GM21529 (cell line): ENCODE measurements at regions not wholly inside any gene's neighbourhood (a gene's known extent, or its start where the extent isn't known, plus 50 kb on each side); places are given as distances from the start of the nearest gene placed in this dataset.
A peak's percentile ranks its signal among the peaks of the same experiment; 100 is the strongest.

Experiments used
- ATAC-seq: cut with Tn5 transposase; IDR thresholded peaks from one replicate; pipeline ENCODE4 v1.9.1; 2021; ENCODE audit not compliant: unreplicated experiment

GRCh38 chr12:65546528-65546927, 268.0 kb downstream of the MSRB3 start:
- no peak for ATAC-seq

GRCh38 chr12:65556676-65557437, 267.4 kb upstream of the HMGA2 start:
- ATAC-seq: peak; percentile 100

DNA sequence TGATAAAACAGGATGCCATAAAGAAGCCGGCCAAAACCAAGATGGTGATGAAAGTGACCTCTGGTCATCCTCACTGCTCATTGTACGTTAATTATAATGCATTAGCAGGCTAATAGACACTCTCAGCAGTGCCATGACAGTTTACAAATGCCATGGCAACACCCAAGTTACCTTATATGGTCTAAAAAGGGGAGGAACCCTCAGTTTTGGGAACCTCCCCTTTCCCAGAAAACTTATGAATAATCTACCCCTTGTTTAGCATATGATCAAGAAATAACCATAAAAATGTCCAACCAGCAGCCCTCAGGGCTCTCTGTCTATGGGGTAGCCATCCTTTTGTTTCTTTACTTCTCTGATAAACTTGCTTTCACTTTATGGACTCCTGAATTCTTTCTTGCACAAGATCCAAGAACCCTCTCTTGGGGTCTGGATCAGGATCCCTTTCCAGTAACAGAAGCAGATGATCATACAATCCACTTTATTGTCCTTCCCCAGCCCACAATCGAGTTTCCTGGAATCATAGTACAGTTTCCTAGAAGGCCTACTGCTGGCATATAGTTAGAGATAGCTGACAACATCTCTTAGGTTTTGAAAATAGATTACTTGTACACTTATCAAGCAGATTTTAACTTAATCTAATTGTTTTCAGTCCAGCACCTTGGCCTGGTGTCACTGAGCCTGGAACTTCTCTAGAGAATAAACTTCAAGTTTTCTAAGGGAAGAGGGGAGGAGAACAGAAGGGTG, 266.7 kb upstream of the HMGA2 start:
- no peak for ATAC-seq

- ATAC-seq: no peak
These were observed 264.0 kb upstream of the HMGA2 start for GRCh38 chr12:65560286-65560685.

DNA sequence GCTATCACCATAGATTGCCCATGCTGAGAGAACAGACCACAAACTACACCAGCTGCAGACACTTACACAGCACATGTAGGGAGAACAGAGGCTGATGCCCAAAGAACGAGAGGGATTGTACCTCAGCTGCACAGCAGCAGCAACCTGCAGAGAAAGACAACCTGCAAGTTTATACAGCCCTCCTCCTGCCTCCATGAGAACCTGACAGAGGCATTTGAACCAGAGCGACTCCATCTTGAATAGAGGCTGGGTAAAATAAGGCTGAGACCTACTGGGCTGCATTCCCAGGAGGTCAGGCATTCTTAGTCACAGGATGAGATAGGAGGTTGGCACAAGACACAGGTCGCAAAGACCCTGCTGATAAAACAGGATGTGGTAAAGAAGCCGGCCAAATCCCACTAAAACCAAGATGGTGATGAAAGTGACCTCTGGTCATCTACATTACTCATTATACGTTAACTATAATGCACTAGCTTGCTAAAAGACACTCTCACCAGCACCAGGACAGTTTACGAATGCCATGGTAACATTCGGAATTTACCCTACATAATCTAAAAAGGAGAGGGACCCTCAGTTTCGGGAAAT, 262.4 kb upstream of the HMGA2 start:
- ATAC-seq: no peak

DNA sequence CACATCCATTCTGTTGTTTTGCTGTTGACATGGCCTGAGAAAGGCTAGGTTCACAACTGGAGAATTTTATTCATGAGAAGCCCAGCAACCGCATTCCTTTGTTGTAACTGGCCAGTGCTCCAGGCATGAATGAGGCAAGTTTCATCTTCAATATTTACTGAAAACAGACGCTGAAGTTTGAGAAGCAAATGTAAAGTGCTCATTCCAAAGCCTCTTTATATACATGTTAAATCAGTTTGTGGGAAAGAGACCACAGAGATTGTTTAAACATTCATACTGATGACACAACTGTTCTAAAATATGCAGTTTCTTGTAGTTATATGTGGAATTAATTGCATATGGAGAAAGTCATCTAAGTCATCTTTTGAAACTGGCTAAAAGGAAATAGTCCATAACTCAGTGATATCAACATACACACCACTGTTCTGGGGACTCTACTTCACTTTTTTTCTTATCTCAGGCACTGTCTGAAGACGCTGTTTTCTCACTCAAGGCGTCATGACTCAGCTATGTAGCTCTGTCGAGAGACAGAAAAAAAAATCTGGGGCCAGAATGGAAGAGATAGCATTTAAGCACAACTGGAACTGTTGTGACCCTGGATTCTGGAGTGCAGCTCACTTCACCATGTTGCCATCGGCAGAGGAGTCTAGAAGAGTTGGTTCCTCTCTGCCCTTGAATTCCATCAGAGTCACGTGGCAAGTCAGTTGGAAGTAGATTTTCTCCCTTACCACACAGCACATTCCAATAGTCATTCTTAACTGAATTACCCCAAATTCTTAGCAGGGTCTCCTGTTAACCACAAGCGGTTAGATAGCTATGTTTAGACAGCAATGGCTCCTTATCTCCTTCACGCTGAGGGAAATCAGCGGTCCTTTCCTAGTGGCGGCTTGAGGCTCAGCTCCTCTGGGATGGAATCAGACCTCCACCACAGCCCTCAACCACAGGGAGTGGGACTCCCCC, 258.4 kb upstream of the HMGA2 start:
- ATAC-seq: no peak

GRCh38 chr12:65566751-65567150, 257.5 kb upstream of the HMGA2 start:
- ATAC-seq: no peak

DNA sequence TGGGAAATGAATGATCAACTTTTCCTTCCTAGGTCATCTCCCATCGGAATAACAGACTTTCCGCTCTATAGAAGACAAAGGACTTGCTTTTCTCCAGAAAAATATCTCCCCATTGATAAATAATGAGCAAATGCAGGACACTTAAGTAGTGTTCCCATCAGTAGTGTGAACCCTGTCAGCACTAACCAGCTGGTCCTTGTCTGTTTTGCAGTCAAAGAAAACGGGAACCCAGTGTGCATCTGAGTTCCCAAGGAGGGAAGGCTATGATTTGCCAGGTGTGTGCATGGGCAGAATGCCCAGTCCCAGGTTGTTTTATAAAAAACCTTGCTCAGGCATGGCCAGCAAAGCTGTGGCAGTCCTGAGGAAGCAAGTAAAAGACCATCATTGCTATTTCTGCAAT, 256.5 kb upstream of the HMGA2 start:
- ATAC-seq: no peak

GRCh38 chr12:65568517-65568916, 255.8 kb upstream of the HMGA2 start:
- ATAC-seq: no peak

DNA sequence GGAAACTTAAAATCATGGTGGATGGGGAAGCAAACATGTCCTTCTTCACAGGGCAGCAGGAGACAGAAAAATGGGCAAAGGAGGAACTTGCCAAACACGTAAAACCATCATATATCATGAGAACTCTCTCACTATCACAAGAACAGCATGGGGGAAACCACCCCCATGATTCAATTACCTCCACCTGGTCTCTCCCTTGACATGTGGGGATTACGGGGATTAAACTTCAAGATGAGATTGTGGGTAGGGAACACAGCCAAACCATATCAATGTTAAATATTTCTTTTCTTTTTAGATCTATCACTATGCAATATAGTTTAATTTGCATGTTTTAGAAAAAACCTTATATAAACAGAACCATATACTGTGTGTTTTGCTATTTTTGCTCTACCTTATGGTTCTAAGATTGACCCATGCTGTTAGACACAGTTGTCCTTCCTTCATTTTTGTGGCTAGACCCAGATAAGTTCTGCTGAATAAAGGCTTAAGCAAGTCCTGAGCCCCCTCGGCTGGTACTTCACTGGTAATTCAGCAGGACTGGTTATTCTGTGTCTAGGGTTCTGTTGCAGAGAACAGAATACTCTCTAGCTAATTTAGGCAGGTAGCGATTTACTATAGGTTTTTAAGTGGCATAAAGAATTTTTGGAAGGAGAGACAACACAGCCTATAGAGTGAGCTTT, 253.7 kb upstream of the HMGA2 start:
- no peak for ATAC-seq

GRCh38 chr12:65574867-65575266, 249.4 kb upstream of the HMGA2 start:
- ATAC-seq: no peak

- no peak for ATAC-seq
These were observed 240.3 kb upstream of the HMGA2 start for GRCh38 chr12:65584016-65584415.

DNA sequence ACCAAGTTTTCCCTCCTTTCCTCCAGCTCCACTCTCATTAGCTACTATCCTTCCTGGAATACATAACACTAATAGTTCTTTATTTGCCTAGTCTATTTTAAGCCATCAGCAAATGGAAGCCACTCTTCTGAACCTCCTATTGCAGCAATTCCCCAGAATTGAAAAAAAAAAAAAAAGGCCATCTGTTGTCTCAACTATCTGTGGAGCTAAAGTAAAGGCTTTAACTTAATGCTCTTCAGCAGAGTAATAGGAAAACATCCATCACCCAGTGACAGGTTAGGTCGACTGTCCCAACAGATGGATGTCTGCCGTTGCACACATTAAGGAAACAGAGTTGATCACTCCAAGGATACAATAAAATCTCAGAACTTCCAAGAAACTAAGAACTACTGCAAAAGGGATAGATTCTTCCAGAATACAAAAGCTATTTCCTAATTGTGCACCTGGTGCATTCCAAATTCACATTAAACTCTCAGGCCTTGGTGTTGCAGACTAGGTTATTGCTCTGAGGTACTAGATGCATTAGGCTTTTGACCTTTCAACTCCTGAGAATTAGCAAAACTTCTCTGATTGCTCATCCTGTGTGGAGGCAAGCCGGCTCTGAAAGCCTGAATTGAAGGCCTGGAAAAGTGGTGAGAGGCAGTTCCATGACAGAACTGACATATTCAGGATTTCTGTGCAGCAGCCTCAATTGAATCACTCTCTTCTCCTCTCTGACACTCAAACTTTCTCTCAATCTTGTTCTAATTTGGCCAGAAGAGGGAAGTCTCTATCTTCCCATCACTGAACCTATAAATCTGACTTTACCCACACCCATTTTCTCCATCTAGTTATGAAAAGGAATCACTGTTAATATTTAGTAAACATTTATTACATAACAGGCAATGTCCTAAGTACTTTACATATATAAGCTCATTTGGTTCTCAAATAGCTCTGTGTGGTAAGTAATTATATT, 238.4 kb upstream of the HMGA2 start:
- no peak for ATAC-seq

GRCh38 chr12:65586796-65587195, 237.5 kb upstream of the HMGA2 start:
- no peak for ATAC-seq

GRCh38 chr12:65590318-65590717, 234.0 kb upstream of the HMGA2 start:
- ATAC-seq: no peak

DNA sequence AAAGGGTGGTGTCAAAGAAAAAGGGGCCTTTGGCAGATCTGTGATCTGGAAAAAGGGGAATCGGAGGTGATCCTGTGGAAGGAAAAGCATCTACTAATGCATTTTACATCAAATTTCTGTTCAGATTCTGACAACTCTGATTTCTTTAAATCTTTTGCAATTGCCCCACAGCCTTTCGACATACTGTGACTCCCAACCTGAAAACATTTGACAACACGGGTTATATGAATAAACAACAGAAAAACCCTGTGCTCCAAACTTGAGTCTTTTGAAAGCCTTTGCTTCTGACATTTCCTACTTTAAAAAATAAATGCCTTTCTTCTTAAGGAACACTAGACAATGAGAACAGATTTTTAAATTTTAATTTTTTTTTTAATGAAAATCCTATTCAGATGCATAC, 231.9 kb upstream of the HMGA2 start:
- ATAC-seq: no peak

DNA sequence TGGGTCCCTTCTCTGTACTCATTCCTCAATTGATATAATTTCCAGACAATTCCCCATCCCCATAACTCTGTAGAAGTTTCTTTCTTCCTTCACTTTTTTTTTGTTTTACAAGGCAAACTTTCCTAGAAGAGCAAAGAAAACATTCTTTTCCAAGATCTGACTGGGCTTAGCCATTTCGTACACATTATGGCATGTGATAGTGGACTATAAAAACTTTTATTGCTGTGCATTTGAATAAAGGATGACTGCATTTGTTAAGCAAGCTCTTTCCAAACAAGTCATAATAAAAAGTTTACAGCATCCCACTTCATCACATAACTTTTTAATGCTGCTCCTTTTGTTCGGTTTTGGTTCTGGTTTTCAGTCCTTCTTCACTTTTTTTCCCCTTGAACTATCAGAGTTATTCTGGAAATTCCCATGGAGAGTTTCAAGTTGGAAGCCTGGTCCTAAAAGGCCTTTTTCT, 231.0 kb upstream of the HMGA2 start:
- no peak for ATAC-seq

DNA sequence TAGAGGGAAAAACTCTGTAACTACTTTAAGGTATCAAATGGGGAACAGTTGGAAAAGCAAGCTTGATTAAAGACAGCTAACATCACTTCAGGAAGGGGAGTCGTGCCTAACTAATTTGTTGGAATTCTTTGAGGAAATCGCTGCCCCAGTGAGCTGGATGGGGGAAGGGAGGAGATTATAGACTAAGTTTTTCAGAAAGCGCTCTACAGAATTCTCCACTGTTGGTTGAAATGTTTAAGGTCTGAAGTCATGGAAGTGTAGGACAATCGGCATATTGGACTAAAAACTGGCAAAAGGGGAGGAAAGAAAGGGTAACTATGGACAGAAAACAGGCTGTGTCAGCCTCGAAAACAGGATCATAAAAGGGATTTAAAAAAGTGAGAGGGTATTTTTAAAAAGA, 229.9 kb upstream of the HMGA2 start:
- ATAC-seq: no peak

GRCh38 chr12:65595016-65595560, 229.2 kb upstream of the HMGA2 start:
- ATAC-seq: no peak
